NB4 (cell line): ENCODE measurements at regions not wholly inside any gene's neighbourhood (a gene's known extent, or its start where the extent isn't known, plus 50 kb on each side); places are given as distances from the start of the nearest gene placed in this dataset.

Experiments
- DNase-seq: peaks from one replicate; pipeline ENCODE4 v3.0.0; 2010; ENCODE audit warnings: low read depth
- H3K4me3 ChIP-seq: one replicate; pipeline ENCODE4 v1.5.1; 2011; ENCODE audit warnings: mild to moderate bottlenecking, low read depth, low read length, moderate library complexity
- CTCF ChIP-seq: IDR thresholded peaks from one replicate; pipeline ENCODE4 v1.5.1; 2012; ENCODE audit warnings: low read depth, low read length
- MAX ChIP-seq: IDR thresholded peaks from 2 replicates; pipeline ENCODE4 v1.6.1; 2011; ENCODE audit warnings: low read depth, low read length
- MYC ChIP-seq: IDR thresholded peaks from 2 replicates; pipeline ENCODE4 v1.6.1; 2011; ENCODE audit warnings: low read depth, low read length
- POLR2A ChIP-seq: IDR thresholded peaks from 2 replicates; pipeline ENCODE4 v1.6.1; 2011; ENCODE audit warnings: mild to moderate bottlenecking; ENCODE audit not compliant: insufficient read length; ENCODE audit errors: extremely low read depth

- TF ChIP-seq MYC (no peak), POLR2A (no peak), MAX (no peak), CTCF (no peak)
- H3K4me3 ChIP-seq = no peak overlapping the region
- no peak for DNase-seq
Measured at GRCh38 chr2:163369111-163369510, 366.7 kb downstream of the FIGN start.

- no peak for DNase-seq
- TF ChIP-seq POLR2A = no peak
- no peak for TF ChIP-seq CTCF
- TF ChIP-seq MYC = no peak
- TF ChIP-seq MAX = no peak
- no peak overlapping the region for H3K4me3 ChIP-seq
Measured at GRCh38 chr2:163368655-163369054, 367.2 kb downstream of the FIGN start.

GRCh38 chr2:163367825-163368582, 367.8 kb downstream of the FIGN start:
- TF ChIP-seq POLR2A = no peak
- TF ChIP-seq CTCF = no peak
- no peak for TF ChIP-seq MYC
- TF ChIP-seq MAX = no peak

GRCh38 chr2:163364736-163365135, 371.1 kb downstream of the FIGN start:
- TF ChIP-seq POLR2A (no peak), MYC (no peak), CTCF (no peak), MAX (no peak)
- no peak overlapping the region for H3K4me3 ChIP-seq
- DNase-seq = peak; percentile 30

More at GRCh38 chr2:163367825-163368582, 367.8 kb downstream of the FIGN start:
- H3K4me3 ChIP-seq = no peak overlapping the region
- DNase-seq = no peak

GRCh38 chr2:163353551-163353950, 382.3 kb downstream of the FIGN start:
- TF ChIP-seq MYC = no peak
- no peak for TF ChIP-seq MAX
- TF ChIP-seq CTCF = no peak
- TF ChIP-seq POLR2A = no peak
- DNase-seq = peak; percentile 17
- H3K4me3 ChIP-seq = no peak overlapping the region
